NT2/D1 (cell line): ENCODE measurements at regions not wholly inside any gene's neighbourhood (a gene's known extent, or its start where the extent isn't known, plus 50 kb on each side); places are given as distances from the start of the nearest gene placed in this dataset.

Experiments
- DNase-seq: peaks from one replicate; pipeline ENCODE4 v3.0.0-alpha.2; 2011; ENCODE audit warnings: low read depth, low spot score
- H3K27me3 ChIP-seq: 2 replicates; pipeline ENCODE4 v1.6.0; 2011; ENCODE audit warnings: mild to moderate bottlenecking; ENCODE audit not compliant: insufficient read length, insufficient read depth
- H3K36me3 ChIP-seq: 2 replicates; pipeline ENCODE4 v1.6.1; 2011; ENCODE audit warnings: mild to moderate bottlenecking, low read length, mixed read lengths; ENCODE audit not compliant: insufficient read depth, insufficient read length
- H3K4me1 ChIP-seq: 2 replicates; pipeline ENCODE4 v1.5.1; 2011; ENCODE audit not compliant: insufficient read depth, insufficient read length
- H3K4me3 ChIP-seq: 2 replicates; pipeline ENCODE4 v1.5.1; 2011; ENCODE audit warnings: low read depth; ENCODE audit not compliant: insufficient read length
- H3K9ac ChIP-seq: 2 replicates; pipeline ENCODE4 v1.6.0; 2011; ENCODE audit warnings: low read depth; ENCODE audit not compliant: insufficient read length
- H3K9me3 ChIP-seq: 2 replicates; pipeline ENCODE4 v1.5.1; 2011; ENCODE audit warnings: mild to moderate bottlenecking, low read length; ENCODE audit not compliant: insufficient read depth
- SUZ12 ChIP-seq: IDR thresholded peaks from 2 replicates; pipeline ENCODE4 v1.6.1; 2011; ENCODE audit not compliant: insufficient read length, insufficient read depth; ENCODE audit errors: extremely low read depth
- YY1 ChIP-seq: IDR thresholded peaks from 2 replicates; pipeline ENCODE4 v1.6.1; 2011; ENCODE audit not compliant: insufficient read length, insufficient read depth
- ZNF274 ChIP-seq: IDR thresholded peaks from 2 replicates; pipeline ENCODE4 v1.6.1; 2011; ENCODE audit warnings: mild to moderate bottlenecking, low read depth, low read length

DNA sequence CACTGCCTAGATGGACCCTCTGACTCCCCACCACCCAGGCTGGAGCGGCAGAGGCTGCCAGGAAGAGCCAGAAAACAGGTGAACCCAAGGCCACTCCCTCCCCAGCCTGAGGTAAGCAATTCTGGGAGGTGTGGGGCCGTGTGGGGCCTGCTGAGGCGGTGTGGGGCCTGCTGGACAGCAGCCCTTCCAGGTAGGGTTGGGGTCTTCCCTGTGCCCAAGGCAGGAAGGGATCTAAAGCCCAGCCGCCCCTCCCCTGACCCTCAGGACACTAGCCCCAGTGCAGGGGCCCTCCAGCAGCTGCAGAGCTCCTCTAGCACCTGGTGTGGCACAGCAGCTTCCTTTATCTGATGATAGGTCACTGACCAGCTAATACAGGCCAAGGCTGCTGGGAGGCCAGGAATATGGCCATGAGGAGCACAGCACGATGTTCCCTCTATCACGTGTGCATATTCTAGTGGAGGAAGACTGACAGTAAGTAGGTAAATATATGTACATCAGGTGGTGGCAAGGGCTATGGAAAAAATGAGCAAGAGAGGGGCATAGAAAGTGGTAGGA, 86.9 kb downstream of the IER5 start:
- no peak overlapping the region for H3K4me3 ChIP-seq
- no peaks in the 10 kb centered on the region for H3K36me3 ChIP-seq
- H3K9ac ChIP-seq, result no peak overlapping the region
- no peak for DNase-seq
- H3K9me3 ChIP-seq, result peaks cover 16% of the 10 kb centered on the region; the same call in 1 of the 2 replicates
- TF ChIP-seq SUZ12, result no peak
- no peak for TF ChIP-seq ZNF274
- TF ChIP-seq YY1, result no peak
- H3K27me3 ChIP-seq, result peaks cover 4% of the 10 kb centered on the region
- peaks cover 10% of the 10 kb centered on the region for H3K4me1 ChIP-seq

- Histone ChIP-seq H3K9me3 (peaks cover 16% of the 10 kb centered on the region; the same call in 1 of the 2 replicates), H3K27me3 (peaks cover 7% of the 10 kb centered on the region), H3K9ac (no peak overlapping the region), H3K4me1 (peaks cover 14% of the 10 kb centered on the region), H3K4me3 (no peak overlapping the region), H3K36me3 (no peaks in the 10 kb centered on the region)
- TF ChIP-seq ZNF274, result no peak
- no peak for TF ChIP-seq YY1
- TF ChIP-seq SUZ12, result no peak
- DNase-seq, result no peak
Observed at GRCh38 chr1:181175955-181176354, 87.5 kb downstream of the IER5 start.

DNA sequence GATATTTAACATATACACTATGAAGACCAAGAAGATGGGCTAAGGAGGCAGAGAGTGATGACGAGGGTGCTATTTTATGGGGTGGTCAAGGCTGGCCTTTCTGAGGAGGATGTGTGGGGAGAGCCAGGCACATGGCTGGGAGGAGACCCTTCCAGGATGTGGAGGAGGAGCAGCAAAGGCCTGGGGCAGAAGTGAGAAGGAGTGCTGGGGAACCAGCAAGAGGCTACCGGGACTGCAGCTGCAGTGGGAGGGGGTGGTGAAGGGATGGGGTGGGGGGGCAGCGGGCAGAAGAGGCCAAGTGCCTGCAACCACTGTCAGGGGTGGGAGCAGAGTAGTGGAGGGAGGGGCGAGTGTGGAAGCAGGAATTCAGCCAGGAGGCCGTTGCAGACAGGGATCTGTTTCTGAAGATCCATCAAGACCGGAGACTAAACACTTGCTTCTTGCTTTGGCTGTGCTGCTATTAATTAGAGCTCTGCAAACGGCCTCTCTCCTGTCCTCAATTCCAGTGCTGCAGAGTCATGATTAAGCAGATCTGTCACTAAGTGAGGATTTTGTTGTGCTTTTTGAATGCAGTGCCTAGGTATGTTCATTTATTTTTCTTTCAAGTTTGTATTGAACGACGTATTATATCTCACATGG, 89.9 kb downstream of the IER5 start:
- Histone ChIP-seq H3K36me3 (no peaks in the 10 kb centered on the region), H3K9ac (no peak overlapping the region), H3K4me1 (peaks cover 21% of the 10 kb centered on the region), H3K27me3 (peaks cover 10% of the 10 kb centered on the region), H3K4me3 (no peak overlapping the region), H3K9me3 (peaks cover 7% of the 10 kb centered on the region; the same call in 1 of the 2 replicates)
- DNase-seq, result no peak
- TF ChIP-seq YY1 (no peak), ZNF274 (no peak), SUZ12 (no peak)

DNA sequence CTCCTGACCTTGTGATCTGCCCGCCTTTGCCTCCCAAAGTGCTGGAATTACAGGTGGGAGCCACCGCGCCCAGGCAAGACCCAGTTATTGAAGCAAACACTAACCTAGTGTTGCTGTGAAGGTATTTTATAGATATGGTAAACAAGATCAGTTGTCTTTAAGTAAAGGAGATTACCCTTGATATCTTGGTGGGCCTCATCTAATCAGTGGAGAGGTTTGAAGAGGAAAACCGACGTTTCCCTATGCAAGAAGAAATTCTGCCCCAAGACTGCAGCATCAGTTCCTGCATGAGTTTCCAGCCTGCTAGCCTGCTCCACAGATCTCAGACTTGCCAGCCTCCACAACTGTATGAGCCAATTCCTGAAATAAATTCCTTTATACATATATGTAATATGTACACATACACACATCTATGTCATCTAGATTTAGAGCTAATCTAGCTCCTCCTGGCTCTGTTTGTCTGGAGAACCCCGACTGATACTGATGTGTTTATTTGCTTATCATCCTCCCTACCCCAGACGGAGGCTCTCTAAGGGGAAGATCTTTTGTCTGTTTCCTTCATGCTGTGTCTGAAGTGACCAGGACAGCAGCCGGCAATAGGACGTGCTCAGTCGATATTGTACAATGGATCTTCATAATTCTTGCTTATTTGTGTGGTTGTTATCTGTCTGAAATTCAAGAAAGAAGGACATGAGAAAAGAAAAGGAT, 90.9 kb downstream of the IER5 start:
- Histone ChIP-seq H3K27me3 (peaks cover 11% of the 10 kb centered on the region), H3K36me3 (no peaks in the 10 kb centered on the region), H3K9me3 (no peaks in the 10 kb centered on the region), H3K4me1 (peaks cover 21% of the 10 kb centered on the region), H3K9ac (no peak overlapping the region), H3K4me3 (no peak overlapping the region)
- no peak for DNase-seq
- TF ChIP-seq YY1, result no peak
- no peak for TF ChIP-seq ZNF274
- no peak for TF ChIP-seq SUZ12

DNA sequence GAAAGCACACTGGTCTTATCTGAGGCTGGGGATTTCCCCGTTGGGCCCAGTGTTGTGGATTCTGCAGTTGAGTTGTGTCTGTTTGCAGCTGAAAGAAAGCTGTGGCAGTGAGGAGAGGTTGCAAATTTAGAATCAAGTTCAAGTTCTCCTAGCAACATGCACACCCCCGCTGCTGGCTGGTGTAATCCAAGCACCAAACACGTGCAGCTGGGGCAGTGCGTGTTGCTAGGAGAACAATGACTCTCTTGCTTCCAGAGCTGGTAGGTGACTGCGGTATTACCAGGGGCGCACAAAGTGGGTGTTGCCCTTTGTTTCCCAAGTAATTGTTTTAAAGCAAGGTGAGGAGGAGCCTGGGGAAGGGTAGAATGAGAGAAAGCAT, 91.5 kb downstream of the IER5 start:
- Histone ChIP-seq H3K9ac (no peak overlapping the region), H3K4me3 (no peak overlapping the region), H3K4me1 (peaks cover 21% of the 10 kb centered on the region), H3K9me3 (no peaks in the 10 kb centered on the region), H3K36me3 (no peaks in the 10 kb centered on the region), H3K27me3 (peaks cover 15% of the 10 kb centered on the region)
- peak; percentile 75 for DNase-seq
- TF ChIP-seq YY1, result no peak
- TF ChIP-seq SUZ12, result no peak
- no peak for TF ChIP-seq ZNF274

DNA sequence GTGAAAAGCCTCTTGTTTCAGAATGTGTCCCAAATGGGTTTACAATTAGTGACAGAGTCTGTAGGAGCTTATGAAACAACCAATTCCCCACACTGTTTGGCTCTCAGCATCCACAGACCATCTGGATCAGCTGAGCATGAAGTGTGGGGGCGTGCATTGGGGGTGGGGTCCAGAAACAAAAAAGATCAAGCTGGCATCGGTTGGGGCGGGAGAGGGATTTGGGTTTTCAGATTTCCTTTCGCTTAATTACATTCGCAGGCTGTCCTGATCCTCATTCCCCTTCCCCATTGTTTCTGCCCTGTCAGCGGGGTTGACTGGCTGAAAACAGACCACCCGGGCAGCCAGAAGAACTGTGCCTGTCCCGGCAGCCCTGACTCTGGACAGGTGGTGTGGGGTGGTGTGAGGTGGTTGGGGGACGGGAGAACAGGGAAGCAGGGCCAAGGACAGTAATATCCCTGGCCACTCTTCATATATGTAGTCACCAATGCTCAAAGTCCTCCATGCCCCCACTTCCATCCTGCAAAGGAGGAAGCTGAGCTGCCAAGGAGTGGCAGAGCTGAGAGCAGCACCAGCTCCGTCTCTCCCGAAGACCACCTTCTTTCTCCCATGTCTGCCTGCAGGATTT, 92.0 kb downstream of the IER5 start:
- Histone ChIP-seq H3K9ac (no peak overlapping the region), H3K4me3 (no peak overlapping the region), H3K9me3 (no peaks in the 10 kb centered on the region), H3K4me1 (peaks cover 21% of the 10 kb centered on the region), H3K36me3 (no peaks in the 10 kb centered on the region), H3K27me3 (peaks cover 21% of the 10 kb centered on the region)
- TF ChIP-seq ZNF274 (no peak), SUZ12 (no peak), YY1 (no peak)
- no peak for DNase-seq

- H3K9ac ChIP-seq, result no peak overlapping the region
- TF ChIP-seq SUZ12, result no peak
- no peak for TF ChIP-seq YY1
- TF ChIP-seq ZNF274, result no peak
- H3K4me3 ChIP-seq, result no peak overlapping the region
- peaks cover 23% of the 10 kb centered on the region for H3K27me3 ChIP-seq
- no peaks in the 10 kb centered on the region for H3K36me3 ChIP-seq
- H3K9me3 ChIP-seq, result no peaks in the 10 kb centered on the region
- DNase-seq, result no peak
- peaks cover 21% of the 10 kb centered on the region for H3K4me1 ChIP-seq
Observed at GRCh38 chr1:181181792-181182585, 93.5 kb downstream of the IER5 start.
